H1 (cell line): ENCODE measurements at regions not wholly inside any gene's neighbourhood (a gene's known extent, or its start where the extent isn't known, plus 50 kb on each side); places are given as distances from the start of the nearest gene placed in this dataset.

Experiments used
- CTCF ChIA-PET: fragments of 300-600 bp; sonication (Branson Sonifier 250); formaldehyde crosslinking; loops from one replicate; lab custom pipeline; 2021; ENCODE audit not compliant: partially characterized antibody; lab: Charles Lee
- POLR2A ChIA-PET: fragments of 300-600 bp; sonication (Branson Sonifier 250); formaldehyde crosslinking; loops from one replicate; lab custom pipeline; 2021; ENCODE audit warnings: inconsistent platforms; ENCODE audit not compliant: partially characterized antibody; lab: Charles Lee
- DNase-seq, 2 experiments: peaks; one replicate each; pipeline versions ENCODE4 v3.0.0 to v3.0.0-alpha.2; 2010 to 2022; ENCODE audit warnings: low spot score in 2 of 2, low read depth in 1 of 2, mixed read lengths in 1 of 2
- FAIRE-seq: peaks from 2 replicates; lab custom pipeline; 2011; peaks lifted over from hg19 to GRCh38; lab: Jason Lieb, UNC
- H2AFZ ChIP-seq: 2 replicates; pipeline ENCODE4 v1.8.1; 2012; ENCODE audit warnings: low read length, inconsistent platforms
- H2AK5ac ChIP-seq: 2 replicates; pipeline ENCODE4 v1.6.1; 2013; ENCODE audit warnings: low read depth, low read length
- H2BK120ac ChIP-seq: replicated peaks from 2 replicates; pipeline ENCODE3; 2013; ENCODE audit warnings: low read depth, low read length, inconsistent platforms
- H2BK12ac ChIP-seq: 2 replicates; pipeline ENCODE4 v1.6.1; 2013; ENCODE audit warnings: low read depth, low read length
- H2BK15ac ChIP-seq: 2 replicates; pipeline ENCODE4 v1.6.1; 2013; ENCODE audit warnings: low read length
- H2BK20ac ChIP-seq: 2 replicates; pipeline ENCODE4 v1.6.1; 2013; ENCODE audit warnings: low read length
- H2BK5ac ChIP-seq: 2 replicates; pipeline ENCODE4 v1.6.1; 2013; ENCODE audit warnings: low read depth, low read length
- H3K14ac ChIP-seq: 2 replicates; pipeline ENCODE4 v1.6.1; 2013; ENCODE audit warnings: inconsistent platforms; ENCODE audit not compliant: insufficient read length
- H3K18ac ChIP-seq: 2 replicates; pipeline ENCODE4 v1.6.1; 2013; ENCODE audit warnings: low read length; ENCODE audit errors: extremely low read depth
- H3K23ac ChIP-seq: 2 replicates; pipeline ENCODE4 v1.6.1; 2013; ENCODE audit warnings: inconsistent platforms; ENCODE audit not compliant: insufficient read length
- H3K23me2 ChIP-seq: 2 replicates; pipeline ENCODE4 v1.6.1; 2013; ENCODE audit warnings: low read depth, low read length
- H3K27ac ChIP-seq: 2 replicates; pipeline ENCODE4 v1.6.1; 2011; ENCODE audit warnings: low read depth, low read length, inconsistent platforms
- H3K27me3 ChIP-seq, 4 experiments: replicated peaks in 1 of 4; 1 replicate in 1 of 4; 2 replicates in 3 of 4; pipeline versions ENCODE4 v1.6.1 to v1.8.1; 2011 to 2013; ENCODE audit warnings: low read length in 3 of 4, mild to moderate bottlenecking in 3 of 4, inconsistent platforms in 2 of 4, mixed read lengths in 2 of 4, moderate library complexity in 1 of 4; ENCODE audit not compliant: control insufficient read depth in 3 of 4, insufficient read depth in 3 of 4; ENCODE audit errors: extremely low read depth in 1 of 4
- H3K36me3 ChIP-seq, 4 experiments: 2 replicates each; pipeline versions ENCODE4 v1.6.1 to v1.8.1; 2011 to 2013; ENCODE audit warnings: mild to moderate bottlenecking in 4 of 4, low read length in 3 of 4, moderate library complexity in 2 of 4, control low read depth in 1 of 4, inconsistent platforms in 1 of 4; ENCODE audit not compliant: insufficient read depth in 4 of 4, control insufficient read depth in 2 of 4
- H3K4ac ChIP-seq: replicated peaks from 2 replicates; pipeline ENCODE3; 2013; ENCODE audit warnings: low read length, low read depth, mixed read lengths, inconsistent platforms; ENCODE audit not compliant: insufficient read length
- H3K4me1 ChIP-seq, 4 experiments: replicated peaks in 1 of 4; 1 replicate in 1 of 4; 2 replicates in 3 of 4; pipeline versions ENCODE4 v1.6.1 to v1.8.1; 2011 to 2013; ENCODE audit warnings: low read length in 3 of 4, inconsistent platforms in 2 of 4, mixed read lengths in 1 of 4; ENCODE audit not compliant: insufficient read depth in 4 of 4, control insufficient read depth in 3 of 4
- H3K4me2 ChIP-seq, 2 experiments: 2 replicates each; pipeline versions ENCODE4 v1.6.1 to v1.8.1; 2011 to 2013; ENCODE audit warnings: low read depth in 2 of 2, low read length in 2 of 2, control low read depth in 1 of 2, inconsistent platforms in 1 of 2, mild to moderate bottlenecking in 1 of 2; ENCODE audit not compliant: insufficient read depth in 1 of 2
- H3K4me3 ChIP-seq, 4 experiments: fragments of 200-600, 300-600 bp in 1 of 4; sonication (generic), shearing (Covaris generic), sonication (Bioruptor Twin) in 1 of 4; 2 replicates each; pipeline versions ENCODE4 v1.5.1 to v1.8.1; 2011 to 2016; ENCODE audit warnings: low read length in 4 of 4, low read depth in 3 of 4, control low read depth in 2 of 4, inconsistent platforms in 2 of 4, mild to moderate bottlenecking in 2 of 4, mixed read lengths in 1 of 4, moderate library complexity in 1 of 4; ENCODE audit not compliant: insufficient read depth in 2 of 4; ENCODE audit errors: extremely low read depth in 1 of 4
- H3K56ac ChIP-seq: replicated peaks from 2 replicates; pipeline ENCODE3; 2013; ENCODE audit warnings: low read depth, mild to moderate bottlenecking, mixed read lengths, low read length, inconsistent platforms; ENCODE audit not compliant: insufficient read length
- H3K79me1 ChIP-seq: 2 replicates; pipeline ENCODE4 v1.6.1; 2013; ENCODE audit warnings: low read depth, low read length, control low read depth
- H3K79me2 ChIP-seq, 2 experiments: 2 replicates each; pipeline versions ENCODE4 v1.6.1 to v1.8.1; 2012 to 2013; ENCODE audit warnings: low read length in 2 of 2, mild to moderate bottlenecking in 2 of 2, inconsistent platforms in 1 of 2; ENCODE audit not compliant: insufficient read depth in 2 of 2, control insufficient read depth in 1 of 2
- H3K9ac ChIP-seq, 4 experiments: replicated peaks in 1 of 4; 1 replicate in 1 of 4; 2 replicates in 3 of 4; pipeline versions ENCODE4 v1.6.1 to v1.8.1; 2011 to 2013; ENCODE audit warnings: low read depth in 3 of 4, low read length in 3 of 4, control low read depth in 2 of 4, mild to moderate bottlenecking in 2 of 4, moderate library complexity in 2 of 4, inconsistent platforms in 1 of 4; ENCODE audit errors: extremely low read depth in 1 of 4
- H3K9me3 ChIP-seq, 2 experiments: 2 replicates each; pipeline versions ENCODE4 v1.6.1 to v1.8.1; 2012 to 2013; ENCODE audit warnings: mild to moderate bottlenecking in 2 of 2, moderate library complexity in 2 of 2, control low read depth in 1 of 2, inconsistent platforms in 1 of 2, low read depth in 1 of 2, low read length in 1 of 2, mixed read lengths in 1 of 2; ENCODE audit not compliant: insufficient read depth in 2 of 2
- H4K20me1 ChIP-seq, 2 experiments: replicated peaks in 1 of 2; 2 replicates each; pipeline versions ENCODE3 to v1.8.1; 2011 to 2013; ENCODE audit warnings: inconsistent platforms in 2 of 2, low read length in 2 of 2, mild to moderate bottlenecking in 1 of 2; ENCODE audit not compliant: insufficient read depth in 2 of 2, control insufficient read depth in 1 of 2
- H4K5ac ChIP-seq: 2 replicates; pipeline ENCODE4 v1.6.1; 2013; ENCODE audit warnings: low read length, low read depth, mixed read lengths, inconsistent platforms; ENCODE audit not compliant: insufficient read length
- H4K8ac ChIP-seq: 2 replicates; pipeline ENCODE4 v1.8.0; 2013; ENCODE audit warnings: mild to moderate bottlenecking, moderate library complexity, low read length, inconsistent platforms; ENCODE audit not compliant: insufficient read depth; ENCODE audit errors: extremely low read depth
- H4K91ac ChIP-seq: replicated peaks from 2 replicates; pipeline ENCODE3; 2013; ENCODE audit warnings: low read length, mixed read lengths, inconsistent platforms; ENCODE audit not compliant: insufficient read length
- CHD2 ChIP-seq: IDR thresholded peaks from 2 replicates; pipeline ENCODE4 v1.6.1; 2012; ENCODE audit warnings: low read length, improper control_type of control experiment
- CTCF ChIP-seq, 3 experiments: IDR thresholded peaks; 1 replicate in 2 of 3; 2 replicates in 1 of 3; pipeline versions ENCODE4 v1.5.1 to v1.6.1; 2011; ENCODE audit warnings: low read length in 3 of 3, mild to moderate bottlenecking in 3 of 3, inconsistent platforms in 2 of 3, low read depth in 1 of 3, moderate library complexity in 1 of 3; ENCODE audit not compliant: insufficient read depth in 1 of 3; ENCODE audit errors: control extremely low read depth in 1 of 3
- EP300 ChIP-seq, 2 experiments: IDR thresholded peaks; 1 replicate in 1 of 2; 2 replicates in 1 of 2; pipeline ENCODE4 v1.6.1; 2011 to 2012; ENCODE audit warnings: low read depth in 2 of 2, low read length in 2 of 2, mild to moderate bottlenecking in 2 of 2, borderline replicate concordance in 1 of 2, inconsistent platforms in 1 of 2, moderate library complexity in 1 of 2
- EZH2 ChIP-seq: fragments of 200-600 bp; sonication (generic); IDR thresholded peaks from 2 replicates; pipeline ENCODE4 v1.7.1; 2012; ENCODE audit warnings: low read depth, mild to moderate bottlenecking, moderate library complexity, low read length, inconsistent platforms; ENCODE audit not compliant: severe bottlenecking
- FOSL1 ChIP-seq: IDR thresholded peaks from 2 replicates; pipeline ENCODE4 v1.6.1; 2011; ENCODE audit warnings: mild to moderate bottlenecking, low read depth, low read length, moderate library complexity; ENCODE audit not compliant: insufficient read depth
- PHF8 ChIP-seq: fragments of 200-600 bp; sonication (generic); conservative IDR thresholded peaks from 2 replicates; pipeline ENCODE4 v1.7.1; 2012; ENCODE audit warnings: low read depth, mild to moderate bottlenecking, inconsistent platforms, low read length, moderate library complexity
- POLR2AphosphoS5 ChIP-seq: IDR thresholded peaks from 2 replicates; pipeline ENCODE4 v1.6.1; 2011; ENCODE audit warnings: low read depth, low read length
- RFX5 ChIP-seq: IDR thresholded peaks from 2 replicates; pipeline ENCODE4 v1.6.1; 2011; ENCODE audit warnings: low read depth, low read length, improper control_type of control experiment, borderline replicate concordance
- SP2 ChIP-seq: IDR thresholded peaks from 2 replicates; pipeline ENCODE4 v1.6.1; 2012; ENCODE audit warnings: mild to moderate bottlenecking, low read length, inconsistent platforms
- TEAD4 ChIP-seq: IDR thresholded peaks from 2 replicates; pipeline ENCODE4 v1.6.1; 2012; ENCODE audit warnings: low read depth, low read length, inconsistent platforms, mixed read lengths
- WGBS, 2 experiments: shearing (Covaris generic) in 1 of 2; methylation state at CpG; one replicate each; pipeline versions ENCODE4 v1.1.6 to v1.1.7; 2013 to 2015; ENCODE audit warnings: low lambda C conversion rate in 2 of 2, mixed read lengths in 2 of 2, inconsistent platforms in 1 of 2, low coverage in 1 of 2, missing lambda C conversion rate in 1 of 2; ENCODE audit not compliant: insufficient replicate concordance in 2 of 2, insufficient coverage in 1 of 2, insufficient read length in 1 of 2; ENCODE audit errors: extremely low coverage in 1 of 2, missing lambda C conversion rate in 1 of 2; 5-methylcytosine and 5-hydroxymethylcytosine counted together
- TF ChIP-seq, protein P1 (sequence below): IDR thresholded peaks from 2 replicates; pipeline ENCODE4 v1.6.1; 2012; ENCODE audit warnings: inconsistent platforms

GRCh38 chr2:196454492-196454891, 185.0 kb upstream of the CCDC150 start:
- no peak overlapping the region for H4K5ac ChIP-seq
- no peak overlapping the region for H3K56ac ChIP-seq
- H3K4me3 ChIP-seq: no peak overlapping the region
- no peaks in the 10 kb centered on the region for H3K9me3 ChIP-seq
- H2AK5ac ChIP-seq: no peak overlapping the region
- H3K36me3 ChIP-seq: no peaks in the 10 kb centered on the region
- no peaks in the 10 kb centered on the region for H4K20me1 ChIP-seq
- H2BK20ac ChIP-seq: no peak overlapping the region
- no peak overlapping the region for H2AFZ ChIP-seq
- H3K4ac ChIP-seq: no peak overlapping the region
- FAIRE-seq (no peak), DNase-seq (no peak)
- H2BK15ac ChIP-seq: no peak overlapping the region
- ChIA-PET POLR2A (no interaction called here), CTCF (interaction anchor here (0.7 to 3.2 kb wide), 37 partner anchors 10 to 378 kb away, joined by 3 to 44 read pairs (median 6); partner anchors contain the start of genes CCDC150 and HECW2)
- no peak overlapping the region for H4K8ac ChIP-seq
- no peaks in the 10 kb centered on the region for H3K27me3 ChIP-seq
- no peak overlapping the region for H4K91ac ChIP-seq
- H2BK5ac ChIP-seq: no peak overlapping the region
- no peak overlapping the region for H3K23ac ChIP-seq
- H2BK12ac ChIP-seq: no peak overlapping the region
- no peaks in the 10 kb centered on the region for H3K79me1 ChIP-seq
- no peak overlapping the region for H3K14ac ChIP-seq
- no peak overlapping the region for H3K4me2 ChIP-seq
- no peaks in the 10 kb centered on the region for H3K4me1 ChIP-seq
- no peaks in the 10 kb centered on the region for H3K79me2 ChIP-seq
- no peaks in the 10 kb centered on the region for H3K23me2 ChIP-seq
- no peak overlapping the region for H3K9ac ChIP-seq
- WGBS, 2 experiments: 95% methylated on average over 1 of the region's 1 CpG; no CpG with 5 or more reads in 1 of the 2 experiments
- no peak overlapping the region for H3K27ac ChIP-seq
- H3K18ac ChIP-seq: no peak overlapping the region
- no peak overlapping the region for H2BK120ac ChIP-seq
- TF ChIP-seq, protein P1, sequence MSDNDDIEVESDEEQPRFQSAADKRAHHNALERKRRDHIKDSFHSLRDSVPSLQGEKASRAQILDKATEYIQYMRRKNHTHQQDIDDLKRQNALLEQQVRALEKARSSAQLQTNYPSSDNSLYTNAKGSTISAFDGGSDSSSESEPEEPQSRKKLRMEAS: no peak
- TF ChIP-seq SP2 (no peak), PHF8 (no peak), FOSL1 (no peak), EP300 (IDR thresholded peaks at IDR 0.05; ENCODE audit: borderline replicate concordance in 1 of 2, low read depth in 2 of 2, low read length in 2 of 2) (no peak), RFX5 (no peak), TEAD4 (no peak), EZH2 (no peak), CTCF (IDR thresholded peaks at IDR 0.05; ENCODE audit: control extremely low read depth in 1 of 3, insufficient read depth in 1 of 3, low read depth in 1 of 3, low read length in 3 of 3) (no peak), POLR2AphosphoS5 (no peak), CHD2 (no peak)
